A673 (cell line): ENCODE measurements at regions not wholly inside any gene's neighbourhood (a gene's known extent, or its start where the extent isn't known, plus 50 kb on each side); places are given as distances from the start of the nearest gene placed in this dataset.

Experiments
- BruUV-seq: library from RNA; stranded (reverse); fragments of 400-500 nt; replicated peaks from 2 replicates; lab custom pipeline; 2021; lab: Mats Ljungman, UMichigan
- CTCF ChIA-PET: fragments of 300-600 bp; sonication (Branson Sonifier 250); formaldehyde crosslinking; loops from one replicate; lab custom pipeline; 2022; ENCODE audit warnings: antibody characterized with exemption; lab: Charles Lee
- POLR2A ChIA-PET: fragments of 300-600 bp; sonication (Branson Sonifier 250); formaldehyde crosslinking; loops from one replicate; lab custom pipeline; 2022; ENCODE audit warnings: antibody characterized with exemption; ENCODE audit not compliant: low non-redundant PET; lab: Charles Lee
- DNase-seq: peaks from one replicate; pipeline ENCODE4 v3.0.0-alpha.2; 2015; ENCODE audit warnings: low spot score
- H3K27ac ChIP-seq: fragments of 200-600 bp; sonication (generic); 2 replicates; pipeline ENCODE4 v1.5.1; 2016; ENCODE audit warnings: mixed run types, low read depth, mild to moderate bottlenecking, mixed read lengths, antibody characterized with exemption, low read length; ENCODE audit not compliant: poor library complexity, severe bottlenecking
- H3K27me3 ChIP-seq: fragments of 200-600 bp; sonication (generic); replicated peaks from 2 replicates; pipeline ENCODE4 v1.6.1; 2017; ENCODE audit warnings: mixed run types, low read depth, mild to moderate bottlenecking, mixed read lengths, antibody characterized with exemption, low read length; ENCODE audit not compliant: insufficient read depth, poor library complexity
- H3K36me3 ChIP-seq: fragments of 200-600 bp; sonication (generic); 2 replicates; pipeline ENCODE4 v1.6.1; 2016; ENCODE audit warnings: mixed run types, mild to moderate bottlenecking, mixed read lengths, antibody characterized with exemption, low read length; ENCODE audit not compliant: insufficient read depth, poor library complexity, severe bottlenecking
- H3K4me1 ChIP-seq: fragments of 200-600 bp; sonication (generic); 2 replicates; pipeline ENCODE4 v1.6.1; 2017; ENCODE audit warnings: mixed run types, mild to moderate bottlenecking, mixed read lengths, antibody characterized with exemption, low read length; ENCODE audit not compliant: insufficient read depth, poor library complexity, severe bottlenecking
- H3K4me3 ChIP-seq: fragments of 200-600 bp; sonication (generic); 2 replicates; pipeline ENCODE4 v1.5.1; 2016; ENCODE audit warnings: low read depth, mixed run types, mild to moderate bottlenecking, mixed read lengths, low read length; ENCODE audit not compliant: poor library complexity, severe bottlenecking
- H3K9me3 ChIP-seq: fragments of 200-600 bp; sonication (generic); 2 replicates; pipeline ENCODE4 v1.6.1; 2016; ENCODE audit warnings: mixed run types, low read depth, mild to moderate bottlenecking, mixed read lengths, antibody characterized with exemption, low read length; ENCODE audit not compliant: poor library complexity, severe bottlenecking
- CTCF ChIP-seq: fragments of 300-800, 200-600 bp; sonication (generic); conservative IDR thresholded peaks from 2 replicates; pipeline ENCODE4 v1.5.1; 2017; ENCODE audit warnings: low read depth, mild to moderate bottlenecking, antibody characterized with exemption, low read length, moderate library complexity, mixed read lengths
- EZH2 ChIP-seq: fragments of 200-600 bp; sonication (generic); IDR thresholded peaks from 2 replicates; pipeline ENCODE4 v1.6.1; 2017; ENCODE audit warnings: borderline replicate concordance, low read depth, mild to moderate bottlenecking, mixed read lengths, antibody characterized with exemption, low read length; ENCODE audit not compliant: poor library complexity, severe bottlenecking
- intact Hi-C: fragments of 100-400 bp; cut with micrococcal nuclease; formaldehyde crosslinking; loops from one replicate; pipeline ENCODE4 v1.10.0; 2022; ENCODE audit not compliant: unreplicated experiment

- Histone ChIP-seq H3K27me3 (no peaks in the 10 kb centered on the region), H3K4me1 (no peaks in the 10 kb centered on the region), H3K9me3 (no peaks in the 10 kb centered on the region), H3K4me3 (no peak overlapping the region), H3K36me3 (no peaks in the 10 kb centered on the region), H3K27ac (no peak overlapping the region)
- no TSS peak for BruUV-seq
- TF ChIP-seq EZH2 (no peak), CTCF (no peak)
- CTCF ChIA-PET = no interaction called here
- no peak for DNase-seq
- POLR2A ChIA-PET = no interaction called here
- intact Hi-C loops = no loop called here
Measured at GRCh38 chr1:193660428-193660827, 474.0 kb upstream of the B3GALT2 start.

- no peak for DNase-seq
- no peak for TF ChIP-seq EZH2
- no peak for TF ChIP-seq CTCF
- intact Hi-C loops = no loop called here
- Histone ChIP-seq H3K4me3 (no peak overlapping the region), H3K9me3 (peaks cover 2% of the 10 kb centered on the region), H3K4me1 (no peaks in the 10 kb centered on the region), H3K27me3 (no peaks in the 10 kb centered on the region), H3K27ac (no peak overlapping the region), H3K36me3 (no peaks in the 10 kb centered on the region)
- ChIA-PET CTCF (no interaction called here), POLR2A (no interaction called here)
- no TSS peak for BruUV-seq
Measured at GRCh38 chr1:193658691-193659090, 472.3 kb upstream of the B3GALT2 start.

GRCh38 chr1:193658081-193658480, 471.7 kb upstream of the B3GALT2 start:
- no peaks in the 10 kb centered on the region for H3K36me3 ChIP-seq
- H3K27ac ChIP-seq = no peak overlapping the region
- BruUV-seq = no TSS peak
- H3K4me1 ChIP-seq = no peaks in the 10 kb centered on the region
- DNase-seq = no peak
- ChIA-PET CTCF (no interaction called here), POLR2A (no interaction called here)
- no peak overlapping the region for H3K4me3 ChIP-seq
- H3K9me3 ChIP-seq = peaks cover 3% of the 10 kb centered on the region
- TF ChIP-seq CTCF = no peak
- no peak for TF ChIP-seq EZH2
- intact Hi-C loops = no loop called here
- H3K27me3 ChIP-seq = no peaks in the 10 kb centered on the region
